Stimulated activated effector memory CD8-positive, alpha-beta T cell treated with anti-CD3 and anti-CD28 coated beads, Interleukin-12 subunit alpha, Interleukin-12 subunit beta, amount 100 ng/mL, for 72 hours (primary cell): ENCODE measurements at regions not wholly inside any gene's neighbourhood (a gene's known extent, or its start where the extent isn't known, plus 50 kb on each side); places are given as distances from the start of the nearest gene placed in this dataset.

Experiments used
- ATAC-seq: fragments of 150-1000 bp; cut with Tn5 transposase; 2 replicates; pipeline ENCODE4 v1.10.0; 2021
- DNase-seq, 2 donors: peaks; one replicate each; pipeline ENCODE4 v3.0.0; 2021 to 2022; ENCODE audit warnings: low spot score in 2 of 2
- H3K27ac Mint-ChIP-seq: one replicate; pipeline ENCODE4 v1.8.0; 2022; ENCODE audit warnings: mild to moderate bottlenecking, mixed read lengths
- H3K36me3 Mint-ChIP-seq: one replicate; pipeline ENCODE4 v1.8.0; 2022; ENCODE audit warnings: mild to moderate bottlenecking, mixed read lengths
- H3K4me1 Mint-ChIP-seq: one replicate; pipeline ENCODE4 v1.8.0; 2022; ENCODE audit warnings: mixed read lengths
- H3K4me3 Mint-ChIP-seq: one replicate; pipeline ENCODE4 v1.8.0; 2022; ENCODE audit warnings: mild to moderate bottlenecking, mixed read lengths
- H3K9me3 Mint-ChIP-seq: one replicate; pipeline ENCODE4 v1.8.0; 2022; ENCODE audit warnings: mixed read lengths

- H3K9me3 Mint-ChIP-seq, result no peaks in the 10 kb centered on the region
- no peak overlapping the region for H3K27ac Mint-ChIP-seq
- no peaks in the 10 kb centered on the region for H3K36me3 Mint-ChIP-seq
- ATAC-seq (no peak), DNase-seq (no peak)
- H3K4me1 Mint-ChIP-seq, result no peaks in the 10 kb centered on the region
- no peak overlapping the region for H3K4me3 Mint-ChIP-seq
Measured at GRCh38 chr2:185891403-185891802, 152.8 kb downstream of the FSIP2 start.

GRCh38 chr2:185891804-185892411 is 153.3 kb downstream of the FSIP2 start:
- Mint-ChIP-seq H3K9me3 (no peaks in the 10 kb centered on the region), H3K27ac (no peak overlapping the region), H3K4me1 (no peaks in the 10 kb centered on the region), H3K4me3 (no peak overlapping the region), H3K36me3 (no peaks in the 10 kb centered on the region)
- DNase-seq (no peak), ATAC-seq (no peak)

- Mint-ChIP-seq H3K9me3 (no peaks in the 10 kb centered on the region), H3K36me3 (no peaks in the 10 kb centered on the region), H3K4me1 (no peaks in the 10 kb centered on the region), H3K4me3 (no peak overlapping the region), H3K27ac (no peak overlapping the region)
- ATAC-seq (no peak), DNase-seq (no peak)
Measured at GRCh38 chr2:185892484-185892883, 153.9 kb downstream of the FSIP2 start.

- DNase-seq, result no peak
- Mint-ChIP-seq H3K27ac (no peak overlapping the region), H3K9me3 (no peaks in the 10 kb centered on the region), H3K36me3 (no peaks in the 10 kb centered on the region), H3K4me1 (no peaks in the 10 kb centered on the region), H3K4me3 (no peak overlapping the region)
- ATAC-seq, result no peak
Measured at GRCh38 chr2:185894223-185894622, 155.6 kb downstream of the FSIP2 start.

GRCh38 chr2:185895828-185896693 is 157.5 kb downstream of the FSIP2 start:
- no peak for ATAC-seq
- Mint-ChIP-seq H3K27ac (no peak overlapping the region), H3K4me1 (no peaks in the 10 kb centered on the region), H3K4me3 (no peak overlapping the region), H3K9me3 (no peaks in the 10 kb centered on the region), H3K36me3 (no peaks in the 10 kb centered on the region)
- no peak for DNase-seq

GRCh38 chr2:185899366-185899765 is 160.8 kb downstream of the FSIP2 start:
- Mint-ChIP-seq H3K4me1 (no peaks in the 10 kb centered on the region), H3K36me3 (no peaks in the 10 kb centered on the region), H3K27ac (no peak overlapping the region), H3K9me3 (no peaks in the 10 kb centered on the region), H3K4me3 (no peak overlapping the region)
- DNase-seq (no peak), ATAC-seq (no peak)

GRCh38 chr2:185919155-185919554 is 180.6 kb downstream of the FSIP2 start:
- ATAC-seq (no peak), DNase-seq (no peak)
- Mint-ChIP-seq H3K4me1 (no peaks in the 10 kb centered on the region), H3K9me3 (peaks cover 12% of the 10 kb centered on the region), H3K36me3 (no peaks in the 10 kb centered on the region), H3K27ac (no peak overlapping the region), H3K4me3 (no peak overlapping the region)

GRCh38 chr2:185921048-185921756 is 182.6 kb downstream of the FSIP2 start:
- Mint-ChIP-seq H3K36me3 (no peaks in the 10 kb centered on the region), H3K27ac (no peak overlapping the region), H3K9me3 (peaks cover 9% of the 10 kb centered on the region), H3K4me1 (no peaks in the 10 kb centered on the region), H3K4me3 (no peak overlapping the region)
- ATAC-seq, result no peak
- DNase-seq, result no peak

GRCh38 chr2:185934232-185934631 is 195.6 kb downstream of the FSIP2 start:
- Mint-ChIP-seq H3K36me3 (no peaks in the 10 kb centered on the region), H3K27ac (no peak overlapping the region), H3K4me3 (no peak overlapping the region), H3K4me1 (no peaks in the 10 kb centered on the region), H3K9me3 (peaks cover 4% of the 10 kb centered on the region)
- ATAC-seq (no peak), DNase-seq (no peak)

GRCh38 chr2:185939858-185940257 is 201.3 kb downstream of the FSIP2 start:
- ATAC-seq (no peak), DNase-seq (no peak)
- H3K4me3 Mint-ChIP-seq, result no peak overlapping the region
- no peaks in the 10 kb centered on the region for H3K4me1 Mint-ChIP-seq
- H3K27ac Mint-ChIP-seq, result no peak overlapping the region
- H3K36me3 Mint-ChIP-seq, result no peaks in the 10 kb centered on the region
- H3K9me3 Mint-ChIP-seq, result peaks cover 13% of the 10 kb centered on the region

- no peak overlapping the region for H3K4me3 Mint-ChIP-seq
- H3K9me3 Mint-ChIP-seq, result peaks cover 11% of the 10 kb centered on the region
- ATAC-seq (no peak), DNase-seq (no peak)
- no peak overlapping the region for H3K27ac Mint-ChIP-seq
- no peaks in the 10 kb centered on the region for H3K36me3 Mint-ChIP-seq
- no peaks in the 10 kb centered on the region for H3K4me1 Mint-ChIP-seq
Measured at GRCh38 chr2:185942855-185943254, 204.3 kb downstream of the FSIP2 start.

GRCh38 chr2:185947722-185948121 is 209.1 kb downstream of the FSIP2 start:
- Mint-ChIP-seq H3K9me3 (peaks cover 4% of the 10 kb centered on the region), H3K36me3 (no peaks in the 10 kb centered on the region), H3K4me3 (no peak overlapping the region), H3K4me1 (no peaks in the 10 kb centered on the region), H3K27ac (no peak overlapping the region)
- ATAC-seq (no peak), DNase-seq (no peak)

- no peak overlapping the region for H3K27ac Mint-ChIP-seq
- peaks cover 2% of the 10 kb centered on the region for H3K9me3 Mint-ChIP-seq
- H3K36me3 Mint-ChIP-seq, result no peaks in the 10 kb centered on the region
- no peak overlapping the region for H3K4me3 Mint-ChIP-seq
- no peak for DNase-seq
- H3K4me1 Mint-ChIP-seq, result no peaks in the 10 kb centered on the region
- ATAC-seq, result no peak
Measured at GRCh38 chr2:185952100-185952499, 213.5 kb downstream of the FSIP2 start.

GRCh38 chr2:185954389-185954788 is 215.8 kb downstream of the FSIP2 start:
- Mint-ChIP-seq H3K27ac (no peak overlapping the region), H3K4me3 (no peak overlapping the region), H3K4me1 (no peaks in the 10 kb centered on the region), H3K9me3 (peaks cover 2% of the 10 kb centered on the region), H3K36me3 (no peaks in the 10 kb centered on the region)
- DNase-seq, result no peak
- no peak for ATAC-seq

GRCh38 chr2:185955050-185955449 is 216.4 kb downstream of the FSIP2 start:
- no peak overlapping the region for H3K4me3 Mint-ChIP-seq
- H3K27ac Mint-ChIP-seq, result no peak overlapping the region
- H3K4me1 Mint-ChIP-seq, result no peaks in the 10 kb centered on the region
- no peaks in the 10 kb centered on the region for H3K36me3 Mint-ChIP-seq
- H3K9me3 Mint-ChIP-seq, result peaks cover 4% of the 10 kb centered on the region
- ATAC-seq (no peak), DNase-seq (no peak)

- H3K27ac Mint-ChIP-seq, result no peak overlapping the region
- ATAC-seq, result no peak
Measured at GRCh38 chr2:185967335-185967734, 228.7 kb downstream of the FSIP2 start.

More at GRCh38 chr2:185967335-185967734, 228.7 kb downstream of the FSIP2 start:
- no peak for DNase-seq
- no peak overlapping the region for H3K4me3 Mint-ChIP-seq
- peaks cover 2% of the 10 kb centered on the region for H3K9me3 Mint-ChIP-seq
- H3K4me1 Mint-ChIP-seq, result no peaks in the 10 kb centered on the region
- H3K36me3 Mint-ChIP-seq, result no peaks in the 10 kb centered on the region
